ENCODE measurements at regions not wholly inside any gene's neighbourhood (a gene's known extent, or its start where the extent isn't known, plus 50 kb on each side); places are given as distances from the start of the nearest gene placed in this dataset.

DNA sequence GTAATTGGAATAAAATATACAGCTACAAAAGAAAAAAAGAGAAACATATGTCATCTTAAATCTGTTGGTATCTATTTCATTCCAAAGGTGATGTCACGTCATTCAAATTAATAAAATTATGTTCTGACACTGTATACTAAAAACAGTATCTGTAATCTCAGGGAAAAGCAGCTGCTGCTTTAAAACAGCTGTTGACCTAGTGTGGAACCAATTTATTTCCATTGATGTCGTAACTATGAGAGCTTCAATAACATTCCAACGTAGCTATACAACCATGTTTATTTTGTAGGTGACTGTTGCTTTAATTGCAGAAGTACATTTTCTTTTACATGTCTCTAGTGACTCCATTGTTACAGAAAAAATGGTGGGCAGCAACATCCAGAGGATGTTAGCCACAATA is 571.7 kb downstream of the RPS29 start:
- TF ChIP-seq POLR2A (IDR thresholded peaks at IDR 0.05) = no peak
- TF ChIP-seq, protein P1, sequence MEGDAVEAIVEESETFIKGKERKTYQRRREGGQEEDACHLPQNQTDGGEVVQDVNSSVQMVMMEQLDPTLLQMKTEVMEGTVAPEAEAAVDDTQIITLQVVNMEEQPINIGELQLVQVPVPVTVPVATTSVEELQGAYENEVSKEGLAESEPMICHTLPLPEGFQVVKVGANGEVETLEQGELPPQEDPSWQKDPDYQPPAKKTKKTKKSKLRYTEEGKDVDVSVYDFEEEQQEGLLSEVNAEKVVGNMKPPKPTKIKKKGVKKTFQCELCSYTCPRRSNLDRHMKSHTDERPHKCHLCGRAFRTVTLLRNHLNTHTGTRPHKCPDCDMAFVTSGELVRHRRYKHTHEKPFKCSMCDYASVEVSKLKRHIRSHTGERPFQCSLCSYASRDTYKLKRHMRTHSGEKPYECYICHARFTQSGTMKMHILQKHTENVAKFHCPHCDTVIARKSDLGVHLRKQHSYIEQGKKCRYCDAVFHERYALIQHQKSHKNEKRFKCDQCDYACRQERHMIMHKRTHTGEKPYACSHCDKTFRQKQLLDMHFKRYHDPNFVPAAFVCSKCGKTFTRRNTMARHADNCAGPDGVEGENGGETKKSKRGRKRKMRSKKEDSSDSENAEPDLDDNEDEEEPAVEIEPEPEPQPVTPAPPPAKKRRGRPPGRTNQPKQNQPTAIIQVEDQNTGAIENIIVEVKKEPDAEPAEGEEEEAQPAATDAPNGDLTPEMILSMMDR (IDR thresholded peaks at IDR 0.05) = no peak
